ENCODE measurements at regions not wholly inside any gene's neighbourhood (a gene's known extent, or its start where the extent isn't known, plus 50 kb on each side); places are given as distances from the start of the nearest gene placed in this dataset.

DNA sequence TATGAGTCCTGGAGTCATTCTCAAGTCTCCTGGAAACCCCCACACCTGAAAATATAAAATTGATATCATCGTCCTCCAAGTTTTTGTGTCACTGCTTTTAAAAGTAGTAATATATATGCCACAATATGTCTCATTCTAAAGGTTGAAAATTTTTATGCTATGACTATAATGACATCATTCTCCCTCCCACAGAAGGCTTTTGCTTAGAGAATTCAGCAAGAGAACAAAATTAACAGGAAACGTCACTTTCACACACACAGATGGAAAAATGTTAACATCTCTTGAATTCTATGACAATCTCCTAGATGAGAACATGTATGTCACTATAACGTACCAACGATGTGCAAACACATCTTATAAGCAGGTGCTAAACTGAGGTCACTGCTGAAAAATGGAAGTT lies 498.3 kb downstream of the FOXG1 start:
- Histone ChIP-seq H2AFZ (ENCODE audit: low read depth, low read length) (no peak overlapping the region), H3K27ac (ENCODE audit: low read length) (no peak overlapping the region), H3K4me3 (ENCODE audit: low read length) (no peak overlapping the region), H3K4me2 (ENCODE audit: low read length) (no peak overlapping the region), H3K27me3 (ENCODE audit: low read depth, low read length) (no peaks in the 10 kb centered on the region), H3K9ac (ENCODE audit: low read length) (no peak overlapping the region), H3K79me2 (ENCODE audit: low read length) (no peaks in the 10 kb centered on the region), H4K20me1 (ENCODE audit: insufficient read depth, low read length) (no peaks in the 10 kb centered on the region), H3K36me3 (replicated peaks; ENCODE audit: low read depth, low read length) (no peaks in the 10 kb centered on the region), H3K4me1 (ENCODE audit: low read length) (no peaks in the 10 kb centered on the region), H3K9me3 (ENCODE audit: insufficient read depth, low read length) (no peaks in the 10 kb centered on the region)
- TF ChIP-seq, protein P1, sequence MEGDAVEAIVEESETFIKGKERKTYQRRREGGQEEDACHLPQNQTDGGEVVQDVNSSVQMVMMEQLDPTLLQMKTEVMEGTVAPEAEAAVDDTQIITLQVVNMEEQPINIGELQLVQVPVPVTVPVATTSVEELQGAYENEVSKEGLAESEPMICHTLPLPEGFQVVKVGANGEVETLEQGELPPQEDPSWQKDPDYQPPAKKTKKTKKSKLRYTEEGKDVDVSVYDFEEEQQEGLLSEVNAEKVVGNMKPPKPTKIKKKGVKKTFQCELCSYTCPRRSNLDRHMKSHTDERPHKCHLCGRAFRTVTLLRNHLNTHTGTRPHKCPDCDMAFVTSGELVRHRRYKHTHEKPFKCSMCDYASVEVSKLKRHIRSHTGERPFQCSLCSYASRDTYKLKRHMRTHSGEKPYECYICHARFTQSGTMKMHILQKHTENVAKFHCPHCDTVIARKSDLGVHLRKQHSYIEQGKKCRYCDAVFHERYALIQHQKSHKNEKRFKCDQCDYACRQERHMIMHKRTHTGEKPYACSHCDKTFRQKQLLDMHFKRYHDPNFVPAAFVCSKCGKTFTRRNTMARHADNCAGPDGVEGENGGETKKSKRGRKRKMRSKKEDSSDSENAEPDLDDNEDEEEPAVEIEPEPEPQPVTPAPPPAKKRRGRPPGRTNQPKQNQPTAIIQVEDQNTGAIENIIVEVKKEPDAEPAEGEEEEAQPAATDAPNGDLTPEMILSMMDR (IDR thresholded peaks at IDR 0.05; ENCODE audit: low read depth, low read length) = no peak
- no peak for TF ChIP-seq EZH2phosphoT487 (IDR thresholded peaks at IDR 0.05; ENCODE audit: low read depth)

DNA sequence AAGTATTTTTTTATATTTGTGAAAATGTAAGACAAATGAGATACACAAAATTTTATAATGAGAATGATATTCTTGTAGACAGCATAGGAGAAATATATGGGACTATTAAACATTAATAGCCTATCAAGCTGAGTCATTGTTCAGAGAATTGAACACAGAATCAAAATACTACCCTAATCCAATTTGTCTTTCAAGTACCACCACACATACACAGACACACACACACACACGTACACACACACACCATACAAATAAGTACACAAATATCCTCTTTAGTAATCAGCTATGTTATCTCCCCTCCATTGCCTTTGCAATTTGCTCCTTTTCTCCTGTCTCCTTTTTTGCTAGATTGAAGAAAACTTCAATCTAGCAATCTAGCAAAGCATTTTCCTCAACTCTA lies 499.3 kb downstream of the FOXG1 start:
- no peaks in the 10 kb centered on the region for H3K36me3 ChIP-seq (replicated peaks; ENCODE audit: low read depth, low read length)
- no peak overlapping the region for H3K9ac ChIP-seq (ENCODE audit: low read length)
- H3K27me3 ChIP-seq (ENCODE audit: low read depth, low read length) = no peaks in the 10 kb centered on the region
- H3K4me3 ChIP-seq (ENCODE audit: low read length) = no peak overlapping the region
- no peak overlapping the region for H3K4me2 ChIP-seq (ENCODE audit: low read length)
- no peak overlapping the region for H3K27ac ChIP-seq (ENCODE audit: low read length)
- no peak for TF ChIP-seq EZH2phosphoT487 (IDR thresholded peaks at IDR 0.05; ENCODE audit: low read depth)
- TF ChIP-seq, protein P1 (IDR thresholded peaks at IDR 0.05; ENCODE audit: low read depth, low read length) = no peak
- H3K9me3 ChIP-seq (ENCODE audit: insufficient read depth, low read length) = no peaks in the 10 kb centered on the region
- H3K4me1 ChIP-seq (ENCODE audit: low read length) = no peaks in the 10 kb centered on the region
- H2AFZ ChIP-seq (ENCODE audit: low read depth, low read length) = no peak overlapping the region
- H4K20me1 ChIP-seq (ENCODE audit: insufficient read depth, low read length) = no peaks in the 10 kb centered on the region
- no peaks in the 10 kb centered on the region for H3K79me2 ChIP-seq (ENCODE audit: low read length)

DNA sequence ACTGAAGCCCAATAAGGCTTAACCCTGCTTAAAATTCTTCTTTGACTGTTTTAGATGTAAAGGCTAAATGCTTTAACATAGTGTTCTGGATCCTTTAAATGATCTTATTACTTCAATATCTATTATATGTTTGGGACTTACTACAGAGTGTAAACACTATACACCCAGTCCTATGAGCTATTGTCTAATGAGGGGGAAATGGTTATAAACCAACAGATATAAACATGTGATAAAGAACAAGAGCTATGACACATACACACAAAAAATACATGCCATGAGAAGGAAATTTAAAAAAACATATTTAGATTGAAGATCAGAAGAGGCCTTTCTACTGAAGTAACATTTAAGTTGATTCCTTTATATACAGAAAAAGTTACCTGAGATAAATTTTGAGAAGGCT lies 505.1 kb downstream of the FOXG1 start:
- Histone ChIP-seq H3K9me3 (ENCODE audit: insufficient read depth, low read length) (no peaks in the 10 kb centered on the region), H3K27me3 (ENCODE audit: low read depth, low read length) (no peaks in the 10 kb centered on the region), H3K4me3 (ENCODE audit: low read length) (no peak overlapping the region), H4K20me1 (ENCODE audit: insufficient read depth, low read length) (no peaks in the 10 kb centered on the region), H3K36me3 (replicated peaks; ENCODE audit: low read depth, low read length) (no peaks in the 10 kb centered on the region), H3K4me1 (ENCODE audit: low read length) (no peaks in the 10 kb centered on the region), H2AFZ (ENCODE audit: low read depth, low read length) (no peak overlapping the region), H3K4me2 (ENCODE audit: low read length) (no peak overlapping the region), H3K79me2 (ENCODE audit: low read length) (no peaks in the 10 kb centered on the region), H3K27ac (ENCODE audit: low read length) (no peak overlapping the region), H3K9ac (ENCODE audit: low read length) (no peak overlapping the region)
- TF ChIP-seq EZH2phosphoT487 (IDR thresholded peaks at IDR 0.05; ENCODE audit: low read depth) = no peak
- TF ChIP-seq, protein P1 (IDR thresholded peaks at IDR 0.05; ENCODE audit: low read depth, low read length) = no peak

DNA sequence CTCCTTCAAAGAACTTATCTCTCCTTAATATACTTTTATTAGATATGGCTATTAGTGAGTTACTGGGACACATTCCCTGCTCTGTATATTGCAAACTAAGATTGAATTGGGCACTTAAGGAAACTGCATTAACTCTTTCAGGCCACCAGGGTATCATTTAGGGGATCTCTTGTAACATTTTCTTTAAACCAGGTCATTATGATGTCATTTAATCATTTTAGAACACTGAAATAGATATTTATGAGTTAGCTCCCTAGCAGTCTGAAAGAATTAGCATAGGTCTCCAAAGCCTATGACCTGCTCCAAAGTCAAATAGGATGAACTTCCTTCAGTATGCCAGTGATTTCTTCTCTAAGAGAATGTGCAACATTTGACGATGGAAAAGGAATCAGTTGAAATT lies 506.9 kb downstream of the FOXG1 start:
- Histone ChIP-seq H4K20me1 (ENCODE audit: insufficient read depth, low read length) (no peaks in the 10 kb centered on the region), H3K4me1 (ENCODE audit: low read length) (peaks cover 6% of the 10 kb centered on the region), H3K27ac (ENCODE audit: low read length) (no peak overlapping the region), H3K9ac (ENCODE audit: low read length) (no peak overlapping the region), H2AFZ (ENCODE audit: low read depth, low read length) (no peak overlapping the region), H3K36me3 (replicated peaks; ENCODE audit: low read depth, low read length) (no peaks in the 10 kb centered on the region), H3K9me3 (ENCODE audit: insufficient read depth, low read length) (no peaks in the 10 kb centered on the region), H3K4me2 (ENCODE audit: low read length) (no peak overlapping the region), H3K79me2 (ENCODE audit: low read length) (no peaks in the 10 kb centered on the region), H3K27me3 (ENCODE audit: low read depth, low read length) (no peaks in the 10 kb centered on the region), H3K4me3 (ENCODE audit: low read length) (no peak overlapping the region)
- TF ChIP-seq, protein P1 (IDR thresholded peaks at IDR 0.05; ENCODE audit: low read depth, low read length) = no peak

All from OCI-LY3 (cell line).